CD14-positive monocyte (primary cell): ENCODE measurements at regions not wholly inside any gene's neighbourhood (a gene's known extent, or its start where the extent isn't known, plus 50 kb on each side); places are given as distances from the start of the nearest gene placed in this dataset.

Experiments
- DNase-seq, 3 donors: peaks; one replicate each; pipeline ENCODE4 v3.0.0-alpha.2; 2011 to 2022
- H2AFZ ChIP-seq: 2 replicates; pipeline ENCODE4 v1.6.0; 2012; ENCODE audit warnings: mild to moderate bottlenecking, low read depth, low read length, inconsistent platforms; ENCODE audit not compliant: insufficient read depth, poor library complexity, severe bottlenecking
- H3K27ac ChIP-seq, 2 donors: 1 replicate in 1 of 2; 2 replicates in 1 of 2; pipeline ENCODE4 v1.5.1; 2012 to 2013; ENCODE audit warnings: low read length in 2 of 2, control low read depth in 1 of 2, inconsistent platforms in 1 of 2, low read depth in 1 of 2, mild to moderate bottlenecking in 1 of 2
- H3K27me3 ChIP-seq, 2 donors: one replicate each; pipeline versions ENCODE4 v1.6.0 to v1.6.1; 2011 to 2013; ENCODE audit warnings: low read length in 2 of 2; ENCODE audit not compliant: control insufficient read depth in 2 of 2, insufficient read depth in 2 of 2
- H3K36me3 ChIP-seq, 2 donors: replicated peaks in 1 of 2; 1 replicate in 1 of 2; 2 replicates in 1 of 2; pipeline versions ENCODE4 v1.5.1 to v1.6.1; 2012 to 2013; ENCODE audit warnings: low read length in 2 of 2, control low read depth in 1 of 2, inconsistent platforms in 1 of 2, mild to moderate bottlenecking in 1 of 2; ENCODE audit not compliant: insufficient read depth in 2 of 2, control insufficient read depth in 1 of 2
- H3K4me1 ChIP-seq, 2 donors: 1 replicate in 1 of 2; 2 replicates in 1 of 2; pipeline versions ENCODE4 v1.5.1 to v1.6.1; 2012 to 2013; ENCODE audit warnings: low read length in 2 of 2, control low read depth in 1 of 2, inconsistent platforms in 1 of 2, mild to moderate bottlenecking in 1 of 2, moderate library complexity in 1 of 2; ENCODE audit not compliant: insufficient read depth in 2 of 2, control insufficient read depth in 1 of 2
- H3K4me2 ChIP-seq: replicated peaks from 2 replicates; pipeline ENCODE3; 2012; ENCODE audit warnings: low read length, moderate library complexity, mild to moderate bottlenecking; ENCODE audit not compliant: poor library complexity, severe bottlenecking; ENCODE audit errors: extremely low read depth
- H3K4me3 ChIP-seq, 3 experiments: fragments of 200-600 bp in 1 of 3; sonication (generic) in 1 of 3; replicated peaks in 1 of 3; 1 replicate in 2 of 3; 2 replicates in 1 of 3; pipeline ENCODE4 v1.5.1; 2011 to 2013; ENCODE audit warnings: low read length in 3 of 3, mild to moderate bottlenecking in 3 of 3, control low read depth in 2 of 3, low read depth in 2 of 3, inconsistent platforms in 1 of 3, moderate library complexity in 1 of 3
- H3K79me2 ChIP-seq: 2 replicates; pipeline ENCODE4 v1.6.0; 2012; ENCODE audit warnings: mild to moderate bottlenecking, control low read depth, inconsistent platforms, low read length, moderate library complexity; ENCODE audit not compliant: insufficient read depth
- H3K9ac ChIP-seq: 2 replicates; pipeline ENCODE4 v1.6.0; 2017; ENCODE audit warnings: low read length, mild to moderate bottlenecking; ENCODE audit not compliant: insufficient read depth, poor library complexity, severe bottlenecking
- H3K9me3 ChIP-seq, 2 donors: replicated peaks in 1 of 2; 1 replicate in 1 of 2; 2 replicates in 1 of 2; pipeline versions ENCODE4 v1.5.1 to v1.6.1; 2012 to 2013; ENCODE audit warnings: low read length in 2 of 2, control low read depth in 1 of 2; ENCODE audit not compliant: control insufficient read depth in 1 of 2, insufficient read depth in 1 of 2
- H4K20me1 ChIP-seq: 2 replicates; pipeline ENCODE4 v1.6.0; 2012; ENCODE audit warnings: mild to moderate bottlenecking, low read length, control low read depth, moderate library complexity; ENCODE audit not compliant: insufficient read depth
- H3K27ac Mint-ChIP-seq, 7 donors: one replicate each; pipeline ENCODE4 v1.8.0; 2020; ENCODE audit warnings: mild to moderate bottlenecking in 7 of 7, mixed read lengths in 7 of 7, moderate library complexity in 6 of 7, inconsistent platforms in 2 of 7
- H3K27me3 Mint-ChIP-seq, 3 donors: one replicate each; pipeline ENCODE4 v1.8.0; 2021 to 2022; ENCODE audit warnings: low read depth in 3 of 3, mild to moderate bottlenecking in 3 of 3, mixed read lengths in 3 of 3, moderate library complexity in 3 of 3, inconsistent platforms in 1 of 3
- H3K36me3 Mint-ChIP-seq, 2 donors: one replicate each; pipeline ENCODE4 v1.8.0; 2020; ENCODE audit warnings: mixed read lengths in 2 of 2, inconsistent platforms in 1 of 2, mild to moderate bottlenecking in 1 of 2
- H3K4me1 Mint-ChIP-seq: one replicate; pipeline ENCODE4 v1.8.0; 2020; ENCODE audit warnings: mild to moderate bottlenecking, mixed read lengths
- H3K4me3 Mint-ChIP-seq, 2 donors: one replicate each; pipeline ENCODE4 v1.8.0; 2020; ENCODE audit warnings: mild to moderate bottlenecking in 2 of 2, mixed read lengths in 2 of 2, moderate library complexity in 1 of 2
- H3K9me3 Mint-ChIP-seq, 7 donors: one replicate each; pipeline ENCODE4 v1.8.0; 2020 to 2022; ENCODE audit warnings: mixed read lengths in 7 of 7, mild to moderate bottlenecking in 6 of 7, moderate library complexity in 6 of 7, inconsistent platforms in 2 of 7
- CTCF ChIP-seq: fragments of 200-600 bp; IDR thresholded peaks from one replicate; pipeline ENCODE4 v1.8.0; 2022; ENCODE audit warnings: antibody characterized with exemption, mild to moderate bottlenecking
- WGBS: methylation state at CpG from one replicate; pipeline ENCODE4 v1.1.5; 2013; ENCODE audit warnings: missing lambda C conversion rate; ENCODE audit not compliant: insufficient coverage; 5-methylcytosine and 5-hydroxymethylcytosine counted together
- intact Hi-C, 2 donors: fragments of 100-400 bp; cut with micrococcal nuclease; formaldehyde crosslinking; loops; one replicate each; pipeline versions ENCODE4 v1.15.0 to v1.15.1; 2023

- peaks cover 0 to 1% (median 0%) of the 10 kb centered on the region in 3 donors for H3K27me3 Mint-ChIP-seq
- H3K9ac ChIP-seq: no peak overlapping the region
- H3K4me2 ChIP-seq: no peak overlapping the region
- H3K4me1 ChIP-seq: no peaks in the 10 kb centered on the region
- no peaks in the 10 kb centered on the region for H3K9me3 ChIP-seq
- no peaks in the 10 kb centered on the region for H3K27me3 ChIP-seq
- no peak overlapping the region for H3K4me3 ChIP-seq
- H3K79me2 ChIP-seq: no peaks in the 10 kb centered on the region
- H2AFZ ChIP-seq: no peak overlapping the region
- no CpG with 5 or more reads among the region's 1 CpG for WGBS
- no peaks in the 10 kb centered on the region for H3K36me3 ChIP-seq
- no peak overlapping the region for H3K27ac ChIP-seq
- H3K4me1 Mint-ChIP-seq: no peaks in the 10 kb centered on the region
- no peaks in the 10 kb centered on the region for H4K20me1 ChIP-seq
- no peak overlapping the region for H3K4me3 Mint-ChIP-seq
- intact Hi-C loops: no loop called here
- H3K9me3 Mint-ChIP-seq: peaks cover 0 to 6% (median 3%) of the 10 kb centered on the region in 7 donors
- no peaks in the 10 kb centered on the region for H3K36me3 Mint-ChIP-seq
- DNase-seq: no peak
- no peak overlapping the region for H3K27ac Mint-ChIP-seq
- no peak for TF ChIP-seq CTCF
These were observed 992.2 kb upstream of the ACVR2A start for GRCh38 chr2:146852661-146853060.

- Histone ChIP-seq H4K20me1 (no peaks in the 10 kb centered on the region), H3K27me3 (no peaks in the 10 kb centered on the region), H3K4me3 (no peak overlapping the region), H3K36me3 (no peaks in the 10 kb centered on the region), H2AFZ (no peak overlapping the region), H3K4me1 (no peaks in the 10 kb centered on the region), H3K27ac (no peak overlapping the region), H3K9me3 (no peaks in the 10 kb centered on the region), H3K4me2 (no peak overlapping the region), H3K9ac (no peak overlapping the region), H3K79me2 (no peaks in the 10 kb centered on the region)
- no peaks in the 10 kb centered on the region for H3K4me1 Mint-ChIP-seq
- intact Hi-C loops: no loop called here
- DNase-seq: no peak
- H3K9me3 Mint-ChIP-seq: peaks cover 0 to 6% (median 2%) of the 10 kb centered on the region in 7 donors
- WGBS: 91% methylated on average over 1 of the region's 3 CpGs
- no peak for TF ChIP-seq CTCF
- H3K27ac Mint-ChIP-seq: no peak overlapping the region
- H3K4me3 Mint-ChIP-seq: no peak overlapping the region
- H3K36me3 Mint-ChIP-seq: no peaks in the 10 kb centered on the region
- no peaks in the 10 kb centered on the region for H3K27me3 Mint-ChIP-seq
These were observed 994.1 kb upstream of the ACVR2A start for GRCh38 chr2:146850746-146851145.
